ENCODE measurements at regions not wholly inside any gene's neighbourhood (a gene's known extent, or its start where the extent isn't known, plus 50 kb on each side); places are given as distances from the start of the nearest gene placed in this dataset.
"Not testable (repeated sequence)": the region's sequence is repeated elsewhere in the genome, so short reads cannot be mapped to it uniquely, and the experiment has no call there.

- not testable (repeated sequence) for TF ChIP-seq POLR2AphosphoS5 (IDR thresholded peaks at IDR 0.05; ENCODE audit: low read depth, low read length); POLR2A (IDR thresholded peaks at IDR 0.05; ENCODE audit: low read depth, low read length); TAF1 (IDR thresholded peaks at IDR 0.05; ENCODE audit: low read depth, low read length); SPI1 (IDR thresholded peaks at IDR 0.05; ENCODE audit: low read depth, low read length); PAX5 (IDR thresholded peaks at IDR 0.05; ENCODE audit: insufficient read depth, low read length, severe bottlenecking)
Observed at GRCh38 chr9:39474499-39474898, 119.0 kb downstream of the SPATA31A1 start.

Measured in GM12891 (cell line).